Heart left ventricle (tissue), 16 donors: ENCODE measurements at regions not wholly inside any gene's neighbourhood (a gene's known extent, or its start where the extent isn't known, plus 50 kb on each side); places are given as distances from the start of the nearest gene placed in this dataset.

ENCODE experiments used
- ATAC-seq, 4 donors: fragments of 200-7000 bp; cut with Tn5 transposase; one replicate each; pipeline ENCODE4 v1.9.1; 2020 to 2022; ENCODE audit warnings: moderate library complexity in 4 of 4, mild to moderate bottlenecking in 3 of 4, moderate number of reproducible peaks in 1 of 4
- DNase-seq, 5 donors: peaks; one replicate each; pipeline ENCODE4 v3.0.0-alpha.2; 2020
- H3K27ac ChIP-seq, 12 donors: fragments of 200-600 bp; sonication (generic) in 4 of 12; one replicate each; pipeline versions ENCODE4 v1.5.0 to v1.8.0; 2016 to 2022; ENCODE audit warnings: mild to moderate bottlenecking in 2 of 12
- H3K27me3 ChIP-seq, 9 donors: fragments of 200-600 bp; sonication (generic) in 2 of 9; one replicate each; pipeline versions ENCODE4 v1.5.1 to v1.8.0; 2016 to 2022; ENCODE audit warnings: mild to moderate bottlenecking in 3 of 9
- H3K36me3 ChIP-seq, 9 donors: fragments of 200-600 bp; sonication (generic) in 2 of 9; one replicate each; pipeline versions ENCODE4 v1.5.0 to v1.8.0; 2018 to 2022; ENCODE audit warnings: mild to moderate bottlenecking in 2 of 9
- H3K4me1 ChIP-seq, 12 donors: fragments of 200-600 bp; sonication (generic) in 4 of 12; one replicate each; pipeline versions ENCODE4 v1.5.0 to v1.8.0; 2016 to 2022; ENCODE audit warnings: mild to moderate bottlenecking in 3 of 12
- H3K4me3 ChIP-seq, 12 donors: fragments of 200-600 bp; sonication (generic) in 4 of 12; one replicate each; pipeline versions ENCODE4 v1.5.0 to v1.8.0; 2017 to 2022; ENCODE audit warnings: mild to moderate bottlenecking in 9 of 12, moderate library complexity in 4 of 12
- H3K9me3 ChIP-seq, 12 donors: fragments of 200-600 bp; sonication (generic) in 4 of 12; one replicate each; pipeline versions ENCODE4 v1.5.0 to v1.8.0; 2016 to 2022; ENCODE audit warnings: mild to moderate bottlenecking in 1 of 12
- POLR2A ChIP-seq, 2 donors: fragments of 450-650 bp; IDR thresholded peaks; one replicate each; pipeline ENCODE4 v1.6.1; 2017; ENCODE audit warnings: antibody characterized with exemption in 2 of 2, mild to moderate bottlenecking in 2 of 2, moderate library complexity in 2 of 2
- WGBS, 4 donors: extraction: QIAGEN DNeasy Blood & Tissue Kit in 2 of 4; methylation state at CpG; one replicate each; pipeline versions ENCODE4 v1.1.5 to v1.1.7; 2013 to 2018; 5-methylcytosine and 5-hydroxymethylcytosine counted together
- intact Hi-C, 10 donors: fragments of 100-400 bp; cut with DNase I; formaldehyde crosslinking; loops; one replicate each; pipeline versions ENCODE4 v1.11.1 to v1.14.2; 2022
- TF ChIP-seq, protein P1 (sequence below), 12 donors: fragments of 200-600 bp; sonication (generic) in 4 of 12; IDR thresholded peaks; one replicate each; pipeline versions ENCODE4 v1.5.0 to v1.8.0; 2018 to 2022; ENCODE audit warnings: antibody characterized with exemption in 12 of 12, mild to moderate bottlenecking in 5 of 12
- donor health status: ischemic (EF 13 %, LVEDD 7.1; RV severe dilation, severe dysfunction).
- donor health status: healthy with polysubstance abuse.
- donor health status: DM: no; HTN: yes; CAD: no.
- donor health status: DM: no; HTN: no; CAD: no.
- donor health status: ischemic (EF 25% LVEDD 6.9; RV normal size, moderate dysfunction).
- donor health status: ischemic (EF 25% LVEDD 5.7; RV mildly dilated, moderate dysfunction).
- donor health status: healthy.
- donor health status: DM: yes; HTN: yes; CAD: no.
- donor health status: ischemic (EF 35%, LVEDD 5.7; RV mildly dilated, moderate dysfunction).
- donor health status: nonischemic (EF 11% LVEDD 7.7; RV severe dilation, severe dysfunction).
- donor health status: DM: yes; HTN: yes; CAD: no.
- donor health status: PGD.
- donor health status: ischemic (EF 29% LVEDD 5.4; RV normal size, mild dysfunction).
- donor health status: nonischemic (EF 23%, LVEDD 6.1; RV moderate dilation, normal function).

DNA sequence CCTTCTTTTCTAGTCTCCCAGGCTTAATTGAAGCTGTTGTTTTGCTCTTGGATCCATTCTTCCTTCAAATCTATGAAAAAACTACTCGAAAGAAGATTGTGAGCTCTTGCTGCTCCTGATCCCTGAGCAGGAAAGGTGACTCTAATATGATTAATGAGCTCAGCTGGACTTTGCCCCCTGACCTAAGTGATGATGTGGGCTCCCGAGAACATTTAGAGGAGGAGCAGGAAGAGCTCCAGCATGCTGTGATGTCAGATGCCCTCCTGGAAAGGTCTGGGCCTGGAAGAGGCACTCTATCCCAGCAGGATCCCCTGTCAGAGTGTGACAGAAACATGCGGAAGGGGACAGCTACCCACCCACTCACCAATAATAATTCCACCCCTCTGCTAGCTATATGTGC lies 117.9 kb upstream of the PELI1 start:
- Histone ChIP-seq H3K36me3 (no peaks in the 10 kb centered on the region), H3K9me3 (no peaks in the 10 kb centered on the region), H3K27ac (peak overlapping the region in 5 of 12 donors; percentile 12 to 86 (median 22)), H3K4me3 (no peak overlapping the region), H3K4me1 (peaks cover 0 to 66% (median 20%) of the 10 kb centered on the region in 12 donors), H3K27me3 (no peaks in the 10 kb centered on the region)
- TF ChIP-seq, protein P1, sequence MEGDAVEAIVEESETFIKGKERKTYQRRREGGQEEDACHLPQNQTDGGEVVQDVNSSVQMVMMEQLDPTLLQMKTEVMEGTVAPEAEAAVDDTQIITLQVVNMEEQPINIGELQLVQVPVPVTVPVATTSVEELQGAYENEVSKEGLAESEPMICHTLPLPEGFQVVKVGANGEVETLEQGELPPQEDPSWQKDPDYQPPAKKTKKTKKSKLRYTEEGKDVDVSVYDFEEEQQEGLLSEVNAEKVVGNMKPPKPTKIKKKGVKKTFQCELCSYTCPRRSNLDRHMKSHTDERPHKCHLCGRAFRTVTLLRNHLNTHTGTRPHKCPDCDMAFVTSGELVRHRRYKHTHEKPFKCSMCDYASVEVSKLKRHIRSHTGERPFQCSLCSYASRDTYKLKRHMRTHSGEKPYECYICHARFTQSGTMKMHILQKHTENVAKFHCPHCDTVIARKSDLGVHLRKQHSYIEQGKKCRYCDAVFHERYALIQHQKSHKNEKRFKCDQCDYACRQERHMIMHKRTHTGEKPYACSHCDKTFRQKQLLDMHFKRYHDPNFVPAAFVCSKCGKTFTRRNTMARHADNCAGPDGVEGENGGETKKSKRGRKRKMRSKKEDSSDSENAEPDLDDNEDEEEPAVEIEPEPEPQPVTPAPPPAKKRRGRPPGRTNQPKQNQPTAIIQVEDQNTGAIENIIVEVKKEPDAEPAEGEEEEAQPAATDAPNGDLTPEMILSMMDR (IDR thresholded peaks at IDR 0.05), result no peak
- no peak for TF ChIP-seq POLR2A (IDR thresholded peaks at IDR 0.05)
- DNase-seq (no peak), ATAC-seq (peak in 3 of 4 donors; percentile 39 to 52 (median 52))
- intact Hi-C loops, result loop anchor here in 1 of 10 donors (5.0 kb wide), 1 partner anchor 35 kb away; no protein-coding TSS in a partner anchor
- WGBS, 4 donors, result 56 to 70% (median 64%) methylated on average over 3 of the region's 3 CpGs

DNA sequence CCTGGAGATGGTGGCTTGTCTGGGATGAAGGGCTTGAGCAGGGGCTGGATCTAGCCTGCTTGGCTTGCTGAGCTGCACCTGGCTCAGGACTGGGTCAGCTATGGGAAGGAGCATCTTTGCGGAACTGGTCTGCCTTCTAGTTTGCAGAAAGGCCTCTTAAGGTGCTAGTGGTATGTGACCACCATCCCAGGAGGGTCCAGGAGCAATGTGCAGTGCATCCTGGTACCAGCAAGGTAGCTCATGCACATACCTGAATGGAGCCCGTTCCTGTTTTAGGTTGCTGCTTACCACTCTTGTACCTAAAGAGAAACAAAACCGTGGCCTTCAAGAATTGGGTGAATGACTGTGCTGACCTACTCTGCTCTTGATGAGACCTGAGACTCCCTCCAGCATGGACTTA lies 118.6 kb upstream of the PELI1 start:
- H3K4me3 ChIP-seq, result no peak overlapping the region
- H3K27me3 ChIP-seq, result no peaks in the 10 kb centered on the region
- 89 to 100% (median 96%) methylated on average over 3 of the region's 3 CpGs for WGBS, 4 donors
- intact Hi-C loops, result loop anchor here in 1 of 10 donors (5.0 kb wide), 1 partner anchor 36 kb away; no protein-coding TSS in a partner anchor
- H3K36me3 ChIP-seq, result no peaks in the 10 kb centered on the region
- H3K27ac ChIP-seq, result peak overlapping the region in 5 of 12 donors; percentile 14 to 86 (median 20)
- ATAC-seq, result no peak
- no peaks in the 10 kb centered on the region for H3K9me3 ChIP-seq
- H3K4me1 ChIP-seq, result peaks cover 0 to 70% (median 21%) of the 10 kb centered on the region in 12 donors
- TF ChIP-seq, protein P1 (IDR thresholded peaks at IDR 0.05), result no peak
- no peak for TF ChIP-seq POLR2A (IDR thresholded peaks at IDR 0.05)
- DNase-seq, result no peak

DNA sequence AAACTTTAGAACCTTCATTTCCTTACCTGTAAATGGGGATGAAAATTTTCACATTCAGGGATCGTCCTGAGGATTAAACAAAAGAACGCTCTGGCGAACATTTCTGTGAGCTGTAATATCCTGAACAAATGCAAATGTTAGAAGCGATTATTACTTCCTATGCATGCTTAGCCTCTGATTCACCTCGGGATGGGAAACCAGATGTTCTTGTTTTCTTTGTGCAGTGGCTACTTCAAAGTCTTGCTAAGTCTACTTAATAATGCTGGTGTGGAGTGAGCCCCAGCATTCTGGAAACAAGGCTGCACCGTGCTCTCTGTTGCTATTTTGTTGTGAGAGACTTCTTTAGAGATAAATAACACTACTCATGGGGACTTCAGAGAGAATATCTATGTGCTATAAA lies 119.1 kb upstream of the PELI1 start:
- intact Hi-C loops, result loop anchor here in 1 of 10 donors (5.0 kb wide), 1 partner anchor 36 kb away; no protein-coding TSS in a partner anchor
- H3K27ac ChIP-seq, result peak overlapping the region in 4 of 12 donors; percentile 14 to 22 (median 18)
- no peaks in the 10 kb centered on the region for H3K9me3 ChIP-seq
- no peak for DNase-seq
- ATAC-seq, result peak in 2 of 4 donors; percentile 63
- WGBS, 4 donors, result 48 to 59% (median 53%) methylated on average over 6 of the region's 6 CpGs
- H3K4me1 ChIP-seq, result peaks cover 0 to 70% (median 25%) of the 10 kb centered on the region in 12 donors
- H3K4me3 ChIP-seq, result no peak overlapping the region
- no peaks in the 10 kb centered on the region for H3K36me3 ChIP-seq
- TF ChIP-seq POLR2A (IDR thresholded peaks at IDR 0.05), result no peak
- TF ChIP-seq, protein P1 (IDR thresholded peaks at IDR 0.05), result no peak
- no peaks in the 10 kb centered on the region for H3K27me3 ChIP-seq

DNA sequence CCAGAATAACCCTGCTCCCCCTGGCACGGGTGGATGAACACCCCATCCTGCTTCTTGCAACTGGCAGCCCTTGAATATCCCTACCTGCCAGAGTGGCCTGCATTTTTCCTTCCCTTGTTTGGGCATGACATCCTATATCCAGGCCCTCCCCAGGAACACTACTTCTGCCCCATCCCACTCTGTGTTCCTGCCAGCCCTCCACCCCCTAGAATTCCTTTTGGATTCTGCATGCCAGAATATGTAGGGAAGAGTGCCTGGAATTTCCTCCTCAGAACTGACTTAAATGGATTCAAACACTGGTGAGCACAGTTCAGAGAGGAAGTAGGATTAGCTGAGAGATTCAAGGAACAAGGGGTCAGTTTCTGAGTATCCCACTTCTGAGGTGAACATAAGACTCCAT lies 123.5 kb upstream of the PELI1 start:
- no peak for DNase-seq
- TF ChIP-seq, protein P1 (IDR thresholded peaks at IDR 0.05), result no peak
- no peak for TF ChIP-seq POLR2A (IDR thresholded peaks at IDR 0.05)
- H3K27ac ChIP-seq, result no peak overlapping the region
- WGBS, 4 donors, result 37 to 48% (median 40%) methylated on average over 1 of the region's 1 CpG
- H3K9me3 ChIP-seq, result peaks cover 0 to 6% (median 0%) of the 10 kb centered on the region in 12 donors
- no peaks in the 10 kb centered on the region for H3K36me3 ChIP-seq
- H3K27me3 ChIP-seq, result no peaks in the 10 kb centered on the region
- H3K4me3 ChIP-seq, result no peak overlapping the region
- H3K4me1 ChIP-seq, result peaks cover 0 to 32% (median 16%) of the 10 kb centered on the region in 12 donors
- intact Hi-C loops, result no loop called here
- ATAC-seq, result no peak
